GM19372 (cell line): ENCODE measurements at regions not wholly inside any gene's neighbourhood (a gene's known extent, or its start where the extent isn't known, plus 50 kb on each side); places are given as distances from the start of the nearest gene placed in this dataset.
"Not testable (repeated sequence)": the region's sequence is repeated elsewhere in the genome, so short reads cannot be mapped to it uniquely, and the experiment has no call there.

Experiments used
- ATAC-seq: cut with Tn5 transposase; IDR thresholded peaks from one replicate; pipeline ENCODE4 v1.9.1; 2021; ENCODE audit warnings: mild to moderate bottlenecking, low read depth, moderate library complexity; ENCODE audit not compliant: unreplicated experiment

DNA sequence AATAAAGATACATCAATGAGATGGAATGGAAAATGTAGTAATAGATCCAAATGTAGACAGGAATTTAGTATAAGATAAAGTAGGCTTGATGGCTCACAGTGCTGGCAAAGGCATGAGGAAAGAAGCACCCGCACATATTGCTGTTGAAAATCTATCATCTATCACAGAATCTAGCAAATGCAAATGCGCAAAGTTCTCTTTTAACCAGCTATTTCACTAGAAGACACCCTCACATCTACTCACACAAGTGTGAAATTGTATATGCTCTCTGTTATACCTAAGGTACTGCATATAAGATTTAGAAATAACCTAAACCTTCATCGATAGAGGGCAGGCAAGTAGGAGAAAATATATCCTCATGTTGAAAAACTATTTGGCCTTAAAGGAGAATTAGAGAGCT lies 756.7 kb upstream of the SEMA6D start:
- no peak for ATAC-seq

DNA sequence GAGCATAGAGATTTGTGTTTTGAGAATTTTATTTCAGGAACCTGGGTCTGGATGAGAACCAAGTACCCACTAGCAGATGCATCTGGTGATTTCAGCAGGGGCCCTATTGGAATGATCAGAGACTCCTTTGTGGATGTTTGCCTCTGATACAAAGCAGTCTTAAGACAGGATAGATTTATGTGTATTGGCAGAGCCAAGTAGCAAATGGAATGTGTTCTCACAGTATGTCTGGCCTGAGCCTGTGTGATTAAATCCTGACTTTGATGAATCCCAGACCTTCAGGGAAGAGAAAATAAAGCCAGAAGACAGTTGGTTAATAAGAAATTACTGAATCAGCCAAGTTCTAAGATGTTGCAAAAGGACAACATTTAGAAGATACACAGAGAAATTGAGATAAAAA lies 755.5 kb upstream of the SEMA6D start:
- ATAC-seq: no peak

DNA sequence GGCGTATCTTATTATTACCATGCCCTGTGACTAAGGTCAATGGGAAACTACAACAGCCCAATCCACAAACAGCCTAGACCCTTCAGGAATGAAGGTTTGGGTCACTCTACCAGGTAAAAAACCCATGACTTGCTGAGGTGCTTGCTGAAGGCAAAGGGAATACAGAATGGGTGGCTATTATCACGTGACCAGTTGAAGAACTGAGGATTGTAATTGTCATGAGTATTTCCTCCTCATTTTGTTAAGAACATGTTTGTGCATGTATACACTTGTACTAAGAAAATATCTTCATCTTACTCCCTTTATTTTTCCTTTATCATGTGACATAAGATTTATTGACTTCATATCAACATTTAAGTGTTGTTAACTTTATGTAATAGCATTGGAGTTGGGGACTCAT lies 729.2 kb upstream of the SEMA6D start:
- not testable (repeated sequence) for ATAC-seq

DNA sequence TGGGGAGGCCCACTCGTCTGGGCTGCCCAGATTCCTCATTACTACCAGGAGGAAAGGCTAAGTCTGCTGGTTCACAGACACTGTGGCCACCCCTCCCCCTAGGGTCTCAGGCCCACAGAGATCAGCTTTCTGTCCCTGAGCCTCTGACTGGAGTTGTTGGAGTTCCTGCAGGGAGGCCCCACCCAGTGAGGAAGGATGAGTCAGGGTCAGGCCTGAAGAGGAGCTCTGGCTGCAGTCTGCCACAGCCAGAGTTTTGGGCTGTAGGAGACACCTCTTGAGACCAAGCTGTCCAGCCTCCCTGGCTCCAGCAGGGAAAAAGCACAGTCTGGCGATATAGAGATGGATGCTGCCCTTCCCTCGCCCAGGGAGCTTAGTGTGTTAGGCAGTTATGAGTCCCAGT lies 720.9 kb upstream of the SEMA6D start:
- ATAC-seq: no peak

DNA sequence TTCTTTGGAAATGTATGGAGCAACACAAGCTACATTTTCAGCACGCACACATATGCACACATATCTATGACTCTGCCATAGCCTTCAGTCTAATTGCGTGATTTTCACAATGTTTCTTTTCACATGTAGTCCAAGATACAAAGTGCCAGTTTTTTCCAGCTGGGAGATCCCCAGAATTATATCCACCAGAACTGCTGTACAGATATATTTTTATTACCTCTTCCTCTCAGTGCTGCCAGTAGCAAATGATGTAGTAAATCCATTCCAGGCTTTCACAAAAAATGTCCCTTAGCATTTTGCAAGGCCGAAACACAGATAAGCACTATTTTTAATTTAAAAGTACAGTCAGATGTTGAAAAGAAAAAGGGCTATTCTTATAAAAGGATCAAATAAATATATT lies 719.8 kb upstream of the SEMA6D start:
- no peak for ATAC-seq

DNA sequence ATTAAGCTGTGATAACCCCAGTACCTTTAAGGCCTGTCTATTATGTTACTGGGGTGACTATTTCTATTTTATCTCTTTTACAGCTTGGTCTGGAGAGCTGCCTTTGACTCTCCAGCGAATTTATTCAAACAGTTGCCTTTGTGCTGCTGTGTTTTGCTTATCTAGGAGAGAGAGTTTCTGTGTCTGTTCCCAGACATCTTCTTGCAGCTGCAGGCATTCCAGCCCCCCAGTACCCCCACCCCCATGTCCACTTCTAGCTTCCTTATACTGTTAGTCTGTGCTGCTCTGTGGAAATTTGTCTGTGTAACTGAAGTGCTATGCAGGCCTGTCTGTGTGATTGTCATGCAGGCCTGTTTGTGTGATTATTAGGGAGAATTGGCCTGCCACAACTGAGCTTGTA lies 713.7 kb upstream of the SEMA6D start:
- ATAC-seq: no peak

DNA sequence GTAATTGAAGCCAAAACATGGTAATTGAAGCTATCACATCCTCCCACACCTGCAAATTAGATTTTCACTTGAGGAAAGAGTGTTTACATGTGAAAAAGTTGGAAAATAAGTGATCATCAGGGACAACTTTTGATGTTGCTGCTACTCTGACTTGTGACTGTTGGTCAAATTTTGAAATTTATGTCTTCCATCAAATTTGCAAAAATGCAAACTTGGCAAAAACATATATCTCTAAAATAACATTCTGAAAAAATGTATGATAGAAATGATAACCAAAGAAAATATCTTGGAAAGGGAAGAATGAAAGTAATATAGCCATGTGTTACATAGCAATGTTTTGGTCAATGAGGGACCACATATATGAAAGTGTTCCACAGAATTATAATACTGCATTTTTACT lies 703.9 kb upstream of the SEMA6D start:
- no peak for ATAC-seq

DNA sequence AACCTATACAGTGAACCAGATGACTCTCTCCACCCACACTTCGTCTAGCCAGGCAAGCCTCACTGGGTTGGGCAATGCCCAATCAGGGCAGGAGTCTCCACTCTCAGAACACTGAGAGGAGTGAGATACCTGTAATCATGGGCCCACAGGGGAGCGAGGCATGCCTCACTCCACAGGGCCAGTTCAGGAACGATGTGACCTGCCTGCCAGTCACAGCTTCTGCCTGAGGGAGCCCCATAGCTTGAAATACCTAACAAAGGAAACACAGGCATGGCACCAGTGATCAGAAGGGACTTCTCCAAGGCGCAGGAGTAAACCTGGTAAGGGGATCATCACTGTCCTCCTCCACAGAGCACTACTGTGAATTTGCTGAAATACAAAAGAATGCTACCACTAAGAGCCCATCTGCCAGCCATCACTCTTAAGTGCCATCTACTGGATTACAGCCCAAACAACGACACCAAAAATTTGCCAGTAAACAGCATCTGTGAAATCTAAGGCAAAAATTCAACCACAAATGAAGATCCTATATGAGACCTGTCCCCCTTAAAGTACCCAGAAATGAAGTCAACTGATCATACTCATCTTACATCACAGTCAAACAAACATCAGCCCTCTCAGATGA lies 689.9 kb upstream of the SEMA6D start:
- ATAC-seq: no peak

DNA sequence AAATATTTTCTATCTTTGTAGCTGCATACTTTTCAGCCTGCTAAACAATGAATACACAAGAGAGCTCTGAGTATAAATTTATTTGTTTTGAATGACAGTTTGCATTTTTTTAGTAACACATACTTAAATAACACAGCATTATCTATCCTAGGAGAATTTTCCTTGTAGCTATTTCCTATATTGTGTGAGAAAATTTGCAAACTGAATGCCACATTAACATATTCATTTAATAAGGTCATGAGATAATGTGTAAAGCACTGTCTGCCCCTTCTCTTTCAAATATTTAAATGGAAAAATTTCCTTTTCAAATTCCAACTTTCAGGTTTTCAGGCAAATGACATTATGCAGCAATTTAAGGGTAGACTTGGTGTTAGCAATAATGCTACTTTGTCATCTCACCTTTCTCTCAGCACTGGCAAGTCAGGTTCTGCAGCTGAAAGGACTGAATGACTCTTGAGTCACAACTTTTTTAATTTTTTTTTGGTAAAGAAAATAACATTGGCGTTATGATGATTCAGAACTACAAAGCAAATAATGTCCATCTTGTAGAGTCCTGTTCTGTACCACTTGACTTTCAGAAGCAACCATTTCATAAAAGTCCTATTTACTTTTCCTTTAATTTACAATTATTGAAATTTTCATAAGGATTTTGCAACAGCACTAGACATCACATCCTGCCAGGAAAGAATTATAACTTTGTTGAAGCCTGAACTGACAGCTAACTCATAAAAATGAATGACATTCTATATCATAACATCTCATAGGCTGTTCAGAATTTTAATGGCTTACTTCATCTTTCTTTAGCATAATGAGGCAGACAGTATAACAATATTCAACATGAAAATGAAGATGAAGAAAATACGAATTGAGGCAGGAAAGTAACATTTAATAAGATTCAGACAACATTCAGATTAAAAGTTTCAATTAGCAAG lies 681.6 kb upstream of the SEMA6D start:
- no peak for ATAC-seq

DNA sequence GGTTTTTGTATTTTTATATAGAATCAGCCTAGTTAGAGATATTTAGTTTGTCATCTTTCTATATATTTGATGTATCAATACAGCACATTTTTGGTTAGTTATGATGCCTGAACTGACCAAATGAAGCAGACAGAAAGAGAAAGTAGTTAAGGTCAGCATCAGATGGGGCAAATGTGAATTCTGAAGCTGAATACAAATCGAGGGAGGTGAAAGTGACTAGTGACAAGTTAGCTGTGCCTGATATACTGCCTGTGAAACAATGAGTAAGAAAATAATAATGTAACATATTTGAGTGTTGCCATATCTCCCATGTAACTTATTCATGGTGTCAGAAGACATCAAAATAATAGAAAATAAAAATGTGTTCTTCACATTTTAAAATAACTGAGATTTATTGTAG lies 680.3 kb upstream of the SEMA6D start:
- no peak for ATAC-seq

DNA sequence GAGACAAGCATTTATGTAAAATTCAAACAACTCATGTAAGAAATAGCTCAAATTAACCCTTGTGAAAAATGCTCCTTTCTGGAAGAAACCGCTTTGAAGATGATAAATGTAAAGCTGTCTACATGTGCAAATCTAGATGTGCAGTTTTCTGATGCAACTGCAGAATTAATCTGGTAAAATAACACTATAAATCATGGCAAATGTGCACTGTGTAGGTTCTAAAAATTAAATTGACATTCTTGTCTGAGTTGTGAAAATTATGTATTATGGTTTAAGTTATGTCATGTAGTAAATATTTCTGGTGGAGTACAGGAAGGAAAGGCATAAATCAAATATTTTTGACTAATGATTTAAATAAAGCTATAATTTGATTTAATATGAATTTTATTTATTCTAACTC lies 678.1 kb upstream of the SEMA6D start:
- ATAC-seq: no peak

DNA sequence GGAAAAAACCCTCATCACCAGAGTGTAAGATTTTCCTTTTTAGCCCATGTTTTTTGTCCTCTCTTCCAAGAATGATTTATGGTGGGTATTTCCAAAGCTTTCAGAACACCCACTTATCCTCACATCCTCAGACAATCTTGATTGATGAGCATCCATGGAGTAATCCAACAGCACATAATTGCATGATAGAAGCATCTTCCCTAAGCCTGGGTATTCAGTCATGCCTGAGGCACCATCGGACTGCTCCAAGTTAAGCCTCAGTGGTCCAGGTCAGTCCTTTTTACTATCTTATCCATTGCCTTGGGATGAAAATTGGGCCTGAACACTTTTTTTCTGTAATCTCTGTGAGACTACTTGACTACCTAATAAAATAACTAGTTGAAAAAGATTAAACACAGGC lies 676.0 kb upstream of the SEMA6D start:
- ATAC-seq: no peak

DNA sequence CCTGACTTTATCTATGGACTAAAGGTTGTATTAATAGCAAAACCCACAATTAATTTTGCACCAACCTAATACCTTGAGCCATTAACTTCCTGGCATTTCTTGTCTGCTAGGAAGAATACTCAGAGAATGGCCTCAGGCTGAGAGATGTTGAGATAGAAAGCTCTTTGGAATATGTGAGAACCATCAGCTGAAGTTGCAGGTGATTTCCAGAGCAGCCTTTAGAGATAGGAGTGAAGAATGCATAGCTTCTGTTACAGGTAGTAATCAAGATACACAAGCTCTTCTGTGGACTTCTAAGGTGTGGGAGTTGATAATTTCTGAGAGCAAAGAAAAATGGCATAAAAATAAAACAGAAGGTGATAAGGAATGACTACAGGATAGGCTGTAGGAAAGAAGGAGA lies 669.3 kb upstream of the SEMA6D start:
- ATAC-seq: not testable (repeated sequence)

DNA sequence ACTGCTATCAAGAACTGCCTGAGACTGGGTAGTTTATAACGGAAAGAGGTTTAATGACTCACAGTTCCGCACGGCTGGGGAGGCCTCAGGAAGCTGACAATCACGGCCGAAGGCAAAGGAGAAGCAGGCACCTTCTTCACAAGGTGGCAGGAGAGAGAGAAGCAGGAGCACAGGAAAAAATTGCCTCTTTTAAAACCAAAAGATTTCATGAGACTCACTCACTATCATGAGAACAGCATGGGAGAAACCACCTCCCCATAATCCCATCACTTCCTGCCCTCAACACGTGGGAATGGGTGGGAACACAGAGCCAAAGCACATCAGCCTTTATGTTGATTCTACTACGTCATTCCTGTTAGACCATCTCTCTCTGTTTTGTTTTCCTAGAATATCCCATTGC lies 650.9 kb upstream of the SEMA6D start:
- no peak for ATAC-seq

DNA sequence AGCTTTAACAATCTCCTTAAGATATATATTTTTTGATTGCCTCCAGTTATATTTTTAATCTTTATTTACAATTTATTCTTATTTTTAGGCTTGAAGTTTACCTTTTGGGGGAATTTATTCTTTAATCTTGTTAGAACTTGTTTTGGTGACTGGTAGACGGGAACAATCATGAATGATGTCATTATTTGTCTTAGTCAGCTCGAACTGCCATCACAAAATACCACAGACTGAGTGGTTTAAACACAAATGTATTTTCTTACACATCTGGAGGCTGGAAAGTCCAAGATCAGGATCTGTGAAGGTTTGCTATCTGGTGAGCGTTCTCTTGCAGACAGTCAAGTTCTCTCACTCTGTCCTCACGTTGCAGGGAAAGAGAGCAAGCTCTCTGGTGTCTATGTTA lies 639.5 kb upstream of the SEMA6D start:
- not testable (repeated sequence) for ATAC-seq

DNA sequence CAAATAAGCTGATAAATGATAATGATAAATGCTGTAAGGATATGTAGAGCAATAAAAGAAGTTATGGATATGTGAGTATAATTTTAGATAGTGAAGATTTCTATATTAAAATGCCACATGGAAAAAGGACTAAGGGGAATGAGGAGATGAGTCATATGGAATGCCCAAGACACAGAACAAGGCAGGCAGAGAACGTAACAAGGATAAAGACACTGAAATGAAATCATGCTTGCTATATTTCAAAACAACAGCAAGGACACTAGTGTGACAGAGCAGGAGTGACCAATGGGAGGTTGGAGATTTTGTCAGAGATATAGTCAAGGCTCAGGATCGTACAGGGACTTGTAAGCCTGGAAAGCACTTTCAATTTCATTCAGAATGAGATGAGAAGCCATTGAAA lies 621.5 kb upstream of the SEMA6D start:
- ATAC-seq: no peak

DNA sequence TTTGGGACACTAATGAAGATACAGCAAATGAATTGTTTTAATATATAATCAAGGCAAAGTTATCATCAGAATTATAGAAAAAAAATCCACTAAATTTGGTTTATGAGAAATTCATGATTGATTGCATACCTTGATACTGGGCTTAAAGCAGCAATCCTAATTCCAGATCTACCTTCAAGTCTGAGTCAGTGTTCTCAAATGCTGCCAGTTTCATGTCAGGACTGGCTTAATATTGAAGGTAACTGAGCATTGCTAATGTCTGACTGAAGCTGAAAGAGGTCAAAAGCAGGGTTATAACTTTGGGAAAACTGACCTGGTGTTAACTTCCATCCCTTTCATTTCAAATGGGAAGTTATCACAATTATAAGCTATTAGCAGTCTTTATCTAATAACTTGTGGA lies 618.8 kb upstream of the SEMA6D start:
- not testable (repeated sequence) for ATAC-seq

DNA sequence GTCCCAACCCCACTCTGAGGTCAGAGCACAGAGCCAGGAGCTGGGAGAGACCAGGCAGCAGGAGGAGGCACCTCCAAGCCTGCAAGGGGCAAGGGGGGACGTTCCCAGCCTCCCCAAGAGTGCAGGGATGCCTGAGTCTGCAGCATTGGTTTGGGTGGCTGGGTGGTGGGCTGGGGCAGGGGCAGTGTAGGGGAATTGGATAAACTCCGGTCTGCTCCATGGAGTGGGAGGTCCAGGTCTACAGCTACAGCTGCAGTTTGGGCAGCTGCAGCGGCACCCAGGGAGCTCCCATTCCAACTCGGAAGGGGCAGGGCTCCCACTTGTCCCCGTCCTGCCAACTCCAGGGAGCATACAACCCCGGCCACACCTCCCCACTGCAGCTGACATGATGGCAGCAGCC lies 617.5 kb upstream of the SEMA6D start:
- ATAC-seq: not testable (repeated sequence)

DNA sequence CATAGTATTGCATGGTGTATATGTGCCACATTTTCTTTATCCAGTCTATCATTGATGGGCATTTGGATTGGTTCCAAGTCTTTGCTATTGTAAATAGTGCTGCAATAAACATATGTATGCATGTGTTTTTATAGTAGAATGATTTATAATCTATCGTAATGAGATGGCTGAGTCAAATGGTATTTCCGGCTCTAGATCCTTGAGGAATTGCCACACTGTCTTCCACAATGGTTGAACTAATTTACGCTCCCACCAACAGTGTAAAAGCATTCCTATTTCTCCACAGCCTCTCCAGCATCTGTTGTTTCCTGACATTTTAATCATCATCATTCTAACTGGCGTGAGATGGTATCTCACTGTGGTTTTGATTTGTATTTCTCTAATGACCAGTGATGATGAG lies 608.5 kb upstream of the SEMA6D start:
- not testable (repeated sequence) for ATAC-seq

DNA sequence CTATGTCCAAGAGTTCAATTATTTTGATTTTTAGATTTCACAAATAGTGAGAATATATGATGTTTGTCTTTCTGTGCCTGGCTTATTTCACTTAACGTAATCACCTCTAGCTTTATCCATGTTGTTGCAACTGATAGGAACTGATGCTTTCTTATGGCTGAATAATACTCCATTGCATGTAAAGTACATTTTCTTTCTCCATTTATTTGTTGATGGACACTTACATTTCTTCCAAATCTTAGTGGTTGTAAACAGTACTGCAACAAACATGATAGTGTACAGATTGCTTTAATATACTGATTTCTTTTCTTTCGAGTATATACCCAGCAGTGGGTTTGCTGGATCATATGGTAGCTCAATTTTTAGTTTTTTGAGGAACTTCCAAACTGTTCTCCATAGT lies 600.6 kb upstream of the SEMA6D start:
- no peak for ATAC-seq

DNA sequence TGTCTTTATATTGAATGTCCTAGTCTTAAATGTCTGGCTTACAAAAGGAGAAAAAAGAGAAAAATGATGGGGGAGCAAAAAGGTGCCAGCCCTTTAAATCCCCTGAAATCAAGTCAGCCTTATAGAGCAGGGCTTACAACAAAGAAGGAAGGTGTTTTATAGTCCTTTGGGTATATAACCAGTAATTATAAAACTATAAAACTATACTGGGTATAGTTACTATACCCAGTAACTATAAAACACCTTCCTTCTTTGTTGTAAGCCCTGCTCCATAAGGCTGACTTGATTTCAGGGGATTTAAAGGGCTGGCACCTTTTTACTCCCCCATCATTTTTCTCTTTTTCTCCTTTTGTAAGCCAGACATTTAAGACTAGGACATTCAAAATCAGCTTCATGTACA lies 598.0 kb upstream of the SEMA6D start:
- ATAC-seq: no peak
